GM12873 (cell line): ENCODE measurements at regions not wholly inside any gene's neighbourhood (a gene's known extent, or its start where the extent isn't known, plus 50 kb on each side); places are given as distances from the start of the nearest gene placed in this dataset.

Experiments
- TF ChIP-seq, protein P1 (sequence below): IDR thresholded peaks from 2 replicates; pipeline ENCODE4 v1.5.1; 2012; ENCODE audit warnings: low read depth, mild to moderate bottlenecking, moderate library complexity, low read length, control low read depth; ENCODE audit not compliant: insufficient read depth; ENCODE audit errors: missing control alignments

GRCh38 chr22:48069256-48069655 lies 1306.8 kb downstream of the TBC1D22A start:
- TF ChIP-seq, protein P1, sequence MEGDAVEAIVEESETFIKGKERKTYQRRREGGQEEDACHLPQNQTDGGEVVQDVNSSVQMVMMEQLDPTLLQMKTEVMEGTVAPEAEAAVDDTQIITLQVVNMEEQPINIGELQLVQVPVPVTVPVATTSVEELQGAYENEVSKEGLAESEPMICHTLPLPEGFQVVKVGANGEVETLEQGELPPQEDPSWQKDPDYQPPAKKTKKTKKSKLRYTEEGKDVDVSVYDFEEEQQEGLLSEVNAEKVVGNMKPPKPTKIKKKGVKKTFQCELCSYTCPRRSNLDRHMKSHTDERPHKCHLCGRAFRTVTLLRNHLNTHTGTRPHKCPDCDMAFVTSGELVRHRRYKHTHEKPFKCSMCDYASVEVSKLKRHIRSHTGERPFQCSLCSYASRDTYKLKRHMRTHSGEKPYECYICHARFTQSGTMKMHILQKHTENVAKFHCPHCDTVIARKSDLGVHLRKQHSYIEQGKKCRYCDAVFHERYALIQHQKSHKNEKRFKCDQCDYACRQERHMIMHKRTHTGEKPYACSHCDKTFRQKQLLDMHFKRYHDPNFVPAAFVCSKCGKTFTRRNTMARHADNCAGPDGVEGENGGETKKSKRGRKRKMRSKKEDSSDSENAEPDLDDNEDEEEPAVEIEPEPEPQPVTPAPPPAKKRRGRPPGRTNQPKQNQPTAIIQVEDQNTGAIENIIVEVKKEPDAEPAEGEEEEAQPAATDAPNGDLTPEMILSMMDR: no peak

DNA sequence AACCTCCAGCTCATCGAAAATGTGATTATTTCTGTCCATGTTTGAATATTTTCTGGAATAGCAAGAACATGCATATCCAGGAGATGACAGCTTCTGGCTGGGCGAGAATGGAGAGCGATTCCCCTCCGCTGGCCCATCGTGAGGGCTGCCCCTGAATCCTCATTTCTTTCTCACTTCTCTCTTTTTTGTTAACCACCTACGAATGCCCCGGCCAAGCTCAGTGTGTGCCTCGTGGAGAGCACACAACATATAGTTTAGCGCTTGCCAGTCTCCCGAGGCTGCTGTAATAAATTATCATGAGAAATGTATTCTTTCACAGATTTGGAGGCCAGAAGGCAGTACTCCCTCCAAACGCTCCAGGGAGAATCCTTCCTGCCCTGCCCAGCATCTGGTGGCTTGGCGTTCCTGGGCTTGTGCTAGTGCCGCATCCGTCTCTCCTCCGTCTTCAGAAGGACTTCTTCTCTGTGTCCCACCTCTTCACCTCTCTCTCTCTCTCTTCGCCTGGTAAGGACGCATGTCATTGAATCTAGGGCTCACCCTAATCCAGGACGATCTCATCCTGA lies 1306.0 kb downstream of the TBC1D22A start:
- TF ChIP-seq, protein P1: no peak

GRCh38 chr22:48065892-48066291 lies 1303.4 kb downstream of the TBC1D22A start:
- TF ChIP-seq, protein P1: no peak

DNA sequence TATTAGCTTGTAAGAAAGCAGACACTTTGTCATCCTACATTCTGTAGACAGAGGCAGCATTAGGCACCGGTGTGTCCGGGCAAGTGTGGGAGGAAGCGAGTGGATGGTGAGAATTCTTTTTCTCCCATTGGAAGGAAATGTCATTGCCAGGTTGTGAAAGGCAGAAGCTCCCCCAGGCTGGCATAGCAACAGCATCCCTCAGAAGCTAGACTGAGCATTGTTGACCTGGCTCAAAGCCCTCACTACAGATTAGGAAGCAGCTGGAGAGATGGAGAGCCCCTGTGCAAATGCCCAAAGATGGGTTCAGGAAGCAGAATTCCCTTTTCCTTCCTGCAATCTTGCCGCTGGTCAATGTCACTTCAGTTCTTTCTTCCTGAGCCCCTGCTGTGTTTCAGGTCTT lies 1299.3 kb downstream of the TBC1D22A start:
- TF ChIP-seq, protein P1: no peak

DNA sequence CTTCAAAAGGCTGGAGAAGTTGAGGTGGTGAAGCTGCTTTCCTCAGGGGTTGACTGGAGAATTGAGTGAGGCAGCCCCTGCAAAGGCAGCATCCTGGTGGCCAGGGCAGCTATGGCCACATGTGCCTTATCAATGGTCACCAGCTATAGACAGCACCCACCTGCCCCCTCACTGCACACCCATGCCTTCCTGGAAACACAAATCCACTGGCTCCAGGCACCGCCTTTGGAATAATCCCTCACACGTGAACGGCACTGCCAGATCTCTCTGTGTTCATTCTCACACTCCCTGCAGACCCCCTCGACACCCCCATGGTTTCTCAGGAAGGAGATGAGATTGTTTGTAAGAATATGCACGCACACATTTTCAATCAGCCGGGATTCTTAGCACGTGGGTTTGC lies 1297.8 kb downstream of the TBC1D22A start:
- TF ChIP-seq, protein P1: no peak

DNA sequence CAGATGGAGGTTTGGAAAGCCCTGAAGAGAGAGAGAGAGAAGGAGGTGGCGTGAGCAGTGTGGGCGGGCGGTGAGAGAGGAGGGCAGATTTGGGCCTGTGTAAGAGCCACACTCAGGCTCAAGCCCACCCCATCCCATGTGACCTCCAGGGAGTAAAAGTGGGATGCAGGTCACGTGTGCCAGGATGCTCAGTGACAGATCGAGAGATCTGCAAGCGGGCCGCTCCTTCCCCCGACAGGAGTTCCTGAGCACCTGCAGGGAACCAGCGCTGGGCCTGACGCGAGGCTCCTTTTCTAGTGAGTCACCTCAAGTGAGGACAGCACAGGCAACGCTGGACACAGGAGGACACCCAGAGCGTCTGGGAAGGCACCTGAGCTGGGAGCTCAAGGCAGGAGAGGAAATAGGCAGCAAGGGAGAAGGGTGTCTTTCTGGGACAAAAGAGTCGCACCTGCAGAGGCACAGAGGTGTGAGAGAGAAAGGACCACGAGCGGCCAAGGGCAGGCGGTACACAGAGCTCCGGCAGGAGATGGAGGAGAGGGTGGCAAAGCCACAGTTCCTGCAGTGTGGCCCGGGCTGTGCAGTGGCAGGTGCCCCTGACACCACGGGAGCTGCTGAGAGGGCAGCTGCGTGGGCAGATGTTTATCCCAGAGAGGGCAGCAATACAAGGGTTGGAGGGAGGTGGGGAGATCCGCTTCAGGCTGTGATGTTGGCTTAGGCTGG lies 1294.8 kb downstream of the TBC1D22A start:
- TF ChIP-seq, protein P1: no peak

- TF ChIP-seq, protein P1: no peak
These were observed 1293.4 kb downstream of the TBC1D22A start for GRCh38 chr22:48055827-48056226.
